ENCODE measurements at regions not wholly inside any gene's neighbourhood (a gene's known extent, or its start where the extent isn't known, plus 50 kb on each side); places are given as distances from the start of the nearest gene placed in this dataset.

DNA sequence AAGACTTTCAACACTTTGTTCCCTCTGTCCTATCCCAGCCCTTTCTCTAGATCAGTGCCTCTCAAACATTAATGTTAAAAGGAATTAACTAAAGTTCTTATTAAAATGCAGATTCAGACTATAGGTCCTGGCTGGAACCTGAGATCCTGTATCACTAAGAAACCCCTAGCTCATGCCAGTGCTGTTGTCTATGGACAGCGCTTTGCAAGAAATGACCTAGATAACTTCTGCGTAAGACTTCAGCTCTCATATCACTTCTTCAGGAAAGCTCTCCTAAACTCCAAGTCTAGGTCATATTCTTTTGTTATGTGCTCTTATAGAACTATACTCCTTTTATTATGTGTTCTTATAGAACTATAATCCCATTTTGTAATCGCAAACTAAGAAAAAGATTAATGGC is 67.8 kb upstream of the CDIN1 start:
- TF ChIP-seq, protein P1, sequence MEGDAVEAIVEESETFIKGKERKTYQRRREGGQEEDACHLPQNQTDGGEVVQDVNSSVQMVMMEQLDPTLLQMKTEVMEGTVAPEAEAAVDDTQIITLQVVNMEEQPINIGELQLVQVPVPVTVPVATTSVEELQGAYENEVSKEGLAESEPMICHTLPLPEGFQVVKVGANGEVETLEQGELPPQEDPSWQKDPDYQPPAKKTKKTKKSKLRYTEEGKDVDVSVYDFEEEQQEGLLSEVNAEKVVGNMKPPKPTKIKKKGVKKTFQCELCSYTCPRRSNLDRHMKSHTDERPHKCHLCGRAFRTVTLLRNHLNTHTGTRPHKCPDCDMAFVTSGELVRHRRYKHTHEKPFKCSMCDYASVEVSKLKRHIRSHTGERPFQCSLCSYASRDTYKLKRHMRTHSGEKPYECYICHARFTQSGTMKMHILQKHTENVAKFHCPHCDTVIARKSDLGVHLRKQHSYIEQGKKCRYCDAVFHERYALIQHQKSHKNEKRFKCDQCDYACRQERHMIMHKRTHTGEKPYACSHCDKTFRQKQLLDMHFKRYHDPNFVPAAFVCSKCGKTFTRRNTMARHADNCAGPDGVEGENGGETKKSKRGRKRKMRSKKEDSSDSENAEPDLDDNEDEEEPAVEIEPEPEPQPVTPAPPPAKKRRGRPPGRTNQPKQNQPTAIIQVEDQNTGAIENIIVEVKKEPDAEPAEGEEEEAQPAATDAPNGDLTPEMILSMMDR (IDR thresholded peaks at IDR 0.05) = no peak
- TF ChIP-seq POLR2AphosphoS5 (IDR thresholded peaks at IDR 0.05) (no peak), EP300 (IDR thresholded peaks at IDR 0.05) (no peak)
